Endometrium (tissue), 2 donors: ENCODE measurements at regions not wholly inside any gene's neighbourhood (a gene's known extent, or its start where the extent isn't known, plus 50 kb on each side); places are given as distances from the start of the nearest gene placed in this dataset.
"Not testable (repeated sequence)": the region's sequence is repeated elsewhere in the genome, so short reads cannot be mapped to it uniquely, and the experiment has no call there.

Experiments used
- FAIRE-seq: peaks from 2 replicates; lab custom pipeline; 2012; peaks lifted over from hg19 to GRCh38; lab: Jason Lieb, UNC
- donor health status: control.
- donor health status: control.

DNA sequence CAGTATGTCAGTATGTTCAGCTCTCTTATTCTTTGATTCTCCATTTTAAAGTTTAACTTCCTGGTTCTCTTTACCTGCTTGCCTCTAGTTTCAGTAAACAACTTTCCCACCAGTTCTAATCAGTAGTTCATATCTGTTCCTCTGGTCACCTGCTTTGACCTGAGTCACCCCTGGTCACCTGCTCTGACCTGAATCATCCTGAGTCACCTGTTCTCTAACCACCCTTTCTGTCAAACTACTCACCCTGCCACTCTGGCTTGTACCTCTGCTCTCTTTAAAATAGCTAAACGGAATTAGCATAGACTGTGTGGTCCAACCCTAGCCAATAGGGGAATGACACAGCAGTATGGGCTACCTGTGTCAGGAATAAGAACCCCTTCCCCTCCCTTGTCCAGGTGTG is 62.0 kb upstream of the NREP start:
- not testable (repeated sequence) for FAIRE-seq

DNA sequence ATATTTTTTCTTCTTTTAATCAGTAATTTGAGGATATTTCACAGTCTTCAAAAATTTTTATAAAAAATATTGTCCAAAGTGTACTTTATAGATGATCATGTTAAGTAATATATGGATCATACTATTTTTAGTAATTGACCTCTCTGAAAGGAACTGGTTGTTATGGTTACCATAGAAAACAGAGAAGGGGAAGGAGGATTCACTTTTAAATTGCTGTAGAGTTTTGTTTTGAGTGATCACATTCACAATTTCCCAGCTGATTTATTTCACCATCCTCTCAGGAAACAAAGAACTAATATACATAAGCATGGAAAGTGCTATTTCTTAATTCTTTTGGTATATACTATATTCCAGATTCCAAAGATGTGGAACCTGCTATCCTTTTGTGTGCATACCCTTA is 56.5 kb upstream of the NREP start:
- FAIRE-seq = no peak

DNA sequence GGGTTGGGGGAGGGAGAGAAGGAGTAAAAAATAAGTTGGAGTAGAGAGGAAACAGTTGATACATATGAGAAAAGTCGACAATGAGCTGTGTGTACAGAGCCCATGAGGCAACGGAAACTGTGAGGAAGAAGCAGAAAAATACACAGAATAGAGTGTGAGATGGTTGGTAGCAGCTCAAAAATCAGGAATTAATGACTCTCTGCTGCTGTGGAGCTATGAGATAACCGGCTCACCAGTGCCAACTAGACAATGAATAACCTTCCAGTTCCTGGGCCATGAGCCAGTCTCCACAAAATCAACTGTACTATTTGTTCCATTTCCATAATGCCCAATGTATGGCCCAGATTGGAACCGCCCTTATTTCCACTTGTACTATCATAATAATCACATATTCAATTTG is 53.1 kb upstream of the NREP start:
- FAIRE-seq = no peak
